ENCODE measurements at regions not wholly inside any gene's neighbourhood (a gene's known extent, or its start where the extent isn't known, plus 50 kb on each side); places are given as distances from the start of the nearest gene placed in this dataset.
A peak's percentile ranks its signal among the peaks of the same experiment; 100 is the strongest.
"Not testable (repeated sequence)": the region's sequence is repeated elsewhere in the genome, so short reads cannot be mapped to it uniquely, and the experiment has no call there.

DNA sequence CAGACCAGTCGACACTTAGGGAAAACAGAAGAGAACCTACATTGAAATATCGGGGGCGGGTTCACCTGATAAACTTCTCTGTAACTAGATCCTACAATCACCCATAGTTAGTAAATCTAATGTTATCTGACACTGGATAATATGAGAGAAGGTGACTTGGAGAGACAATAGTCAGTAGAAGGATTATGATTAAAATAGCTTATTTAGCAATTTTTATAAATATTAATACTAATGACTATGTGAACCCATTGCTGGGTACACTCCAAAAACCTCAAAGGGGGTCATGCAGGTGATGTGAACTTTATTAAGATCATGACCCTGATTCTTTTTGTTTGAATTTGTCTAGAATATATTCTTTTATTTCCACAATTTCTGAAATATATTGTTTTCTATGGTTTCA is 164.1 kb upstream of the CCNH start:
- H3K4me1 ChIP-seq = no peaks in the 10 kb centered on the region
- FAIRE-seq (no peak), ATAC-seq (no peak), DNase-seq (ENCODE audit: low read depth in 1 of 2, low spot score in 1 of 2) (no peak)
- ChIA-PET CTCF (no interaction called here), POLR2A (no interaction called here)
- WGBS (ENCODE audit: missing lambda C conversion rate) = 34% methylated on average over 3 of the region's 3 CpGs
- no peak overlapping the region for H3K4me3 ChIP-seq
- H3K27ac ChIP-seq = no peak overlapping the region
- TF ChIP-seq, protein P1, sequence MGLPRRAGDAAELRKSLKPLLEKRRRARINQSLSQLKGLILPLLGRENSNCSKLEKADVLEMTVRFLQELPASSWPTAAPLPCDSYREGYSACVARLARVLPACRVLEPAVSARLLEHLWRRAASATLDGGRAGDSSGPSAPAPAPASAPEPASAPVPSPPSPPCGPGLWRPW (IDR thresholded peaks at IDR 0.05) = no peak
- peak; percentile 67 for TF ChIP-seq MAFK (IDR thresholded peaks at IDR 0.05; ENCODE audit: partially characterized antibody)
- H3K4me2 ChIP-seq = no peak overlapping the region
- no peaks in the 10 kb centered on the region for H3K9me3 ChIP-seq

DNA sequence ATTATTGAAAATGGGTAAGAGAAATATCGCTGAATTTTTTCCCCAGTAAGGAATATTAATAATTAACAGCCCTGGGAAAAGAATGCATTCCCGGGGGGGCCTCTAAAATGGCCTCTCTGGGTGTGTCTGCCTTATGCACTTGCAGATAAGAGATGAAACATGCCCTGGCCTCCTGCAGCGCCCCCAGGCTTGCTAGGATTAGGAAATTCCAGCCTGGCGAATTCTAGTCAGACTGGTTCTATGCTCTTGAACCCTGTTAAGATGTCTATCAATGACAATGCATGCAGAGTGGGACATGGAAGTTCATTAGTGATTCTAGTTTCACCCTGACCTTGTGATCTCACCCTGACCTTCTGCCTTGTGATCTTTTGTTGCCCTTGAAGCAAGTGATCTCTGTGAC is 163.6 kb upstream of the CCNH start:
- POLR2A ChIA-PET; DNase-seq (ENCODE audit: low read depth in 1 of 2, low spot score in 1 of 2); H3K27ac ChIP-seq; H3K4me1 ChIP-seq; FAIRE-seq; CTCF ChIA-PET; H3K4me3 ChIP-seq; H3K9me3 ChIP-seq; H3K4me2 ChIP-seq; ATAC-seq: not testable (repeated sequence)
- 9% methylated on average over 4 of the region's 4 CpGs for WGBS (ENCODE audit: missing lambda C conversion rate)

DNA sequence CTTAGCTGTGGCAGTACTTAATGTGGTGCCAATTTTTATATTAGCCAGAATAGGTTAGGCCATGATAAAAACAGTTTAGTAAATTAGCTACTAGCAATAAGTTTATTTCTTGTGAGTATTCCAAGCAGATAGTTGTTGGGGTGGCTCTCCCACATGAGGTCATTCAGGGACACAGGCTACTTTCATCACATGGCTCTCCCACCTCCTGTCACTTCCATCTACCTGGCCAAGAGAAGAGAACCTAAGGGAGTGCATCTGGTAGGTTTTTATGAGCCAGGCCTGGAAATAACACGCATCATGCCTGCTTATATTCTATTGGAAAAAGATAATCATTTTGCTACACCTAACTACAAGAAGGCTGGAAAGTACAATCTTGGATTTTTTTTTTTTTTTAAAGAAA is 161.4 kb upstream of the CCNH start:
- POLR2A ChIA-PET = no interaction called here
- no peak overlapping the region for H3K27ac ChIP-seq
- no peaks in the 10 kb centered on the region for H3K9me3 ChIP-seq
- no peak for TF ChIP-seq ZNF302 (CRISPR knock-in tag; IDR thresholded peaks at IDR 0.05)
- no peak for TF ChIP-seq TFCP2L1 (CRISPR knock-in tag; IDR thresholded peaks at IDR 0.05)
- TF ChIP-seq CEBPB (IDR thresholded peaks at IDR 0.05) = no peak
- no peak for TF ChIP-seq RFX5 (IDR thresholded peaks at IDR 0.05)
- TF ChIP-seq NFE2L2 (conservative IDR thresholded peaks at IDR 0.05; ENCODE audit: low read length) = no peak
- no peak for TF ChIP-seq CBX8 (IDR thresholded peaks at IDR 0.05)
- TF ChIP-seq SMC3 (IDR thresholded peaks at IDR 0.05) = no peak
- TF ChIP-seq POLR2AphosphoS2 (conservative IDR thresholded peaks at IDR 0.05; ENCODE audit: low read length) = no peak
- TF ChIP-seq JUN (IDR thresholded peaks at IDR 0.05) = no peak
- no peak for TF ChIP-seq MAFK (IDR thresholded peaks at IDR 0.05; ENCODE audit: partially characterized antibody)
- TF ChIP-seq ZC3H11A (IDR thresholded peaks at IDR 0.05) = no peak
- TF ChIP-seq MAZ (IDR thresholded peaks at IDR 0.05; ENCODE audit: borderline replicate concordance, low read depth, low read length) = no peak
- no peak overlapping the region for H3K4me3 ChIP-seq
- no peak overlapping the region for H3K4me2 ChIP-seq
- ATAC-seq (no peak), FAIRE-seq (no peak), DNase-seq (ENCODE audit: low read depth in 1 of 2, low spot score in 1 of 2) (no peak)
- 4% methylated on average over 1 of the region's 1 CpG for WGBS (ENCODE audit: missing lambda C conversion rate)
- H3K4me1 ChIP-seq = no peaks in the 10 kb centered on the region
- CTCF ChIA-PET = no interaction called here

DNA sequence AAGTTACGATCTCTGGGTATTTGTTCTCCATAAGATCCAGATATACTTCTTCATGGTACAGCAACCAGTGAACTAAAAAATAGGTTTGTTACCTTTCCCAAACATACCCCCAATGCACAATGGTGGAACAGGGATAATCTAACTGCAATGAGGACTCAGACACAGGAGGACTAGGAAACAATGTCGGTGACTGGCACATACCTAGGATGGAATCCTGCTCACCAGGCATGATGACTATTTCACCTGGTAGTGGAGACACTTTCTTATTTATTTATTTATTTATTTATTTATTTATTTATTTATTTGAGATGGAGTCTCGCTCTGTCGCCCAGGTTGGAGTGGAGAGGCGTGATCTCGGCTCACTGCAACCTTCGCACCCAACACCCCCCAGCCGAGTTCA is 159.9 kb upstream of the CCNH start:
- CTCF ChIA-PET = no interaction called here
- Histone ChIP-seq H3K4me1 (no peaks in the 10 kb centered on the region), H3K4me3 (no peak overlapping the region), H3K4me2 (no peak overlapping the region), H3K27ac (no peak overlapping the region), H3K9me3 (no peaks in the 10 kb centered on the region)
- ATAC-seq (no peak), FAIRE-seq (no peak), DNase-seq (ENCODE audit: low read depth in 1 of 2, low spot score in 1 of 2) (no peak)
- WGBS (ENCODE audit: missing lambda C conversion rate) = 44% methylated on average over 8 of the region's 8 CpGs
- POLR2A ChIA-PET = no interaction called here
- TF ChIP-seq BHLHE40 (IDR thresholded peaks at IDR 0.05; ENCODE audit: low read depth, low read length) (no peak), ZC3H11A (IDR thresholded peaks at IDR 0.05) (peak; percentile 67)
- TF ChIP-seq, protein P2, sequence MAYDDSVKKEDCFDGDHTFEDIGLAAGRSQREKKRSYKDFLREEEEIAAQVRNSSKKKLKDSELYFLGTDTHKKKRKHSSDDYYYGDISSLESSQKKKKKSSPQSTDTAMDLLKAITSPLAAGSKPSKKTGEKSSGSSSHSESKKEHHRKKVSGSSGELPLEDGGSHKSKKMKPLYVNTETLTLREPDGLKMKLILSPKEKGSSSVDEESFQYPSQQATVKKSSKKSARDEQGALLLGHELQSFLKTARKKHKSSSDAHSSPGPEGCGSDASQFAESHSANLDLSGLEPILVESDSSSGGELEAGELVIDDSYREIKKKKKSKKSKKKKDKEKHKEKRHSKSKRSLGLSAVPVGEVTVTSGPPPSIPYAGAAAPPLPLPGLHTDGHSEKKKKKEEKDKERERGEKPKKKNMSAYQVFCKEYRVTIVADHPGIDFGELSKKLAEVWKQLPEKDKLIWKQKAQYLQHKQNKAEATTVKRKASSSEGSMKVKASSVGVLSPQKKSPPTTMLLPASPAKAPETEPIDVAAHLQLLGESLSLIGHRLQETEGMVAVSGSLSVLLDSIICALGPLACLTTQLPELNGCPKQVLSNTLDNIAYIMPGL (CRISPR knock-in tag; IDR thresholded peaks at IDR 0.05; ENCODE audit: borderline replicate concordance) = no peak

DNA sequence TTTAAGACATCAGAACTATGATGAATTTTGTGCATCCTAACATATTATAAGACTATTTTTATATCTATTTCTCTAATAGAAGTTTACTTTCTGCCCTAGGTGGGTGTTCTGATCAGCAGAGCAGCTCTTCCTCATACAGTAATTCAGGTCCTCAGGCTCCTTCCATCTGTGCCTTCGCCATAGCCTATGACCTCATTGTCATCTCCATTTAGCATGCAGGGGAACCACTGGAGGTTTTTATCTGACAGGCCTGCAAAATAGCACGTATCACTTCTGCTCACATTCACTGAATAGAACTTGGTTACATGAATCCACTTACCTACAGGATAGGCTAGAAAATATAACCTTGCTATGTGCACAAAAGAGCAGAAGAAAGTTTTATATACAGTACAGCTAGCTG is 159.4 kb upstream of the CCNH start:
- POLR2A ChIA-PET = no interaction called here
- FAIRE-seq = no peak
- no peak for ATAC-seq

More for the DNA sequence above, 159.4 kb upstream of the CCNH start:
- Histone ChIP-seq H3K27ac (no peak overlapping the region), H3K4me1 (no peaks in the 10 kb centered on the region), H3K9me3 (no peaks in the 10 kb centered on the region), H3K4me2 (no peak overlapping the region), H3K4me3 (no peak overlapping the region)
- 6% methylated on average over 2 of the region's 2 CpGs for WGBS (ENCODE audit: missing lambda C conversion rate)
- CTCF ChIA-PET = no interaction called here
- TF ChIP-seq MAFK (IDR thresholded peaks at IDR 0.05; ENCODE audit: partially characterized antibody) (no peak), KDM5A (IDR thresholded peaks at IDR 0.05) (no peak), CBX2 (IDR thresholded peaks at IDR 0.05; ENCODE audit: borderline replicate concordance, low read depth) (no peak), EHF (CRISPR knock-in tag; IDR thresholded peaks at IDR 0.05) (no peak), ZC3H11A (IDR thresholded peaks at IDR 0.05) (no peak), GATA3 (IDR thresholded peaks at IDR 0.05; ENCODE audit: borderline replicate concordance) (no peak), MAZ (IDR thresholded peaks at IDR 0.05; ENCODE audit: borderline replicate concordance, low read depth, low read length) (no peak), MYC (IDR thresholded peaks at IDR 0.05; ENCODE audit: borderline replicate concordance, low read length) (no peak), CHD2 (IDR thresholded peaks at IDR 0.05; ENCODE audit: low read length, partially characterized antibody) (no peak)
- TF ChIP-seq, protein P3, sequence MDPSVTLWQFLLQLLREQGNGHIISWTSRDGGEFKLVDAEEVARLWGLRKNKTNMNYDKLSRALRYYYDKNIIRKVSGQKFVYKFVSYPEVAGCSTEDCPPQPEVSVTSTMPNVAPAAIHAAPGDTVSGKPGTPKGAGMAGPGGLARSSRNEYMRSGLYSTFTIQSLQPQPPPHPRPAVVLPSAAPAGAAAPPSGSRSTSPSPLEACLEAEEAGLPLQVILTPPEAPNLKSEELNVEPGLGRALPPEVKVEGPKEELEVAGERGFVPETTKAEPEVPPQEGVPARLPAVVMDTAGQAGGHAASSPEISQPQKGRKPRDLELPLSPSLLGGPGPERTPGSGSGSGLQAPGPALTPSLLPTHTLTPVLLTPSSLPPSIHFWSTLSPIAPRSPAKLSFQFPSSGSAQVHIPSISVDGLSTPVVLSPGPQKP (IDR thresholded peaks at IDR 0.05; ENCODE audit: low read depth, low read length) = no peak
- TF ChIP-seq, protein P4, sequence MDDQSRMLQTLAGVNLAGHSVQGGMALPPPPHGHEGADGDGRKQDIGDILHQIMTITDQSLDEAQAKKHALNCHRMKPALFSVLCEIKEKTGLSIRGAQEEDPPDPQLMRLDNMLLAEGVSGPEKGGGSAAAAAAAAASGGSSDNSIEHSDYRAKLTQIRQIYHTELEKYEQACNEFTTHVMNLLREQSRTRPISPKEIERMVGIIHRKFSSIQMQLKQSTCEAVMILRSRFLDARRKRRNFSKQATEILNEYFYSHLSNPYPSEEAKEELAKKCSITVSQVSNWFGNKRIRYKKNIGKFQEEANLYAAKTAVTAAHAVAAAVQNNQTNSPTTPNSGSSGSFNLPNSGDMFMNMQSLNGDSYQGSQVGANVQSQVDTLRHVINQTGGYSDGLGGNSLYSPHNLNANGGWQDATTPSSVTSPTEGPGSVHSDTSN (IDR thresholded peaks at IDR 0.05) = no peak
- no peak for DNase-seq (ENCODE audit: low read depth in 1 of 2, low spot score in 1 of 2)
